T-helper 1 cell treated with Interleukin-12 subunit alpha and Interleukin-12 subunit beta and Interleukin-4 antibody, amounts not matched to agents 30 ng/mL and 1 ng/mL, for 36 hours (primary cell): ENCODE measurements at regions not wholly inside any gene's neighbourhood (a gene's known extent, or its start where the extent isn't known, plus 50 kb on each side); places are given as distances from the start of the nearest gene placed in this dataset.

Experiments
- intact Hi-C: fragments of 100-400 bp; cut with micrococcal nuclease; formaldehyde crosslinking; loops from one replicate; pipeline ENCODE4 v1.15.1; 2024

GRCh38 chr12:124388038-124388671, 93.3 kb downstream of the RFLNA start:
- intact Hi-C loops = no loop called here

- intact Hi-C loops = no loop called here
Measured at GRCh38 chr12:124387528-124387911, 92.6 kb downstream of the RFLNA start.

DNA sequence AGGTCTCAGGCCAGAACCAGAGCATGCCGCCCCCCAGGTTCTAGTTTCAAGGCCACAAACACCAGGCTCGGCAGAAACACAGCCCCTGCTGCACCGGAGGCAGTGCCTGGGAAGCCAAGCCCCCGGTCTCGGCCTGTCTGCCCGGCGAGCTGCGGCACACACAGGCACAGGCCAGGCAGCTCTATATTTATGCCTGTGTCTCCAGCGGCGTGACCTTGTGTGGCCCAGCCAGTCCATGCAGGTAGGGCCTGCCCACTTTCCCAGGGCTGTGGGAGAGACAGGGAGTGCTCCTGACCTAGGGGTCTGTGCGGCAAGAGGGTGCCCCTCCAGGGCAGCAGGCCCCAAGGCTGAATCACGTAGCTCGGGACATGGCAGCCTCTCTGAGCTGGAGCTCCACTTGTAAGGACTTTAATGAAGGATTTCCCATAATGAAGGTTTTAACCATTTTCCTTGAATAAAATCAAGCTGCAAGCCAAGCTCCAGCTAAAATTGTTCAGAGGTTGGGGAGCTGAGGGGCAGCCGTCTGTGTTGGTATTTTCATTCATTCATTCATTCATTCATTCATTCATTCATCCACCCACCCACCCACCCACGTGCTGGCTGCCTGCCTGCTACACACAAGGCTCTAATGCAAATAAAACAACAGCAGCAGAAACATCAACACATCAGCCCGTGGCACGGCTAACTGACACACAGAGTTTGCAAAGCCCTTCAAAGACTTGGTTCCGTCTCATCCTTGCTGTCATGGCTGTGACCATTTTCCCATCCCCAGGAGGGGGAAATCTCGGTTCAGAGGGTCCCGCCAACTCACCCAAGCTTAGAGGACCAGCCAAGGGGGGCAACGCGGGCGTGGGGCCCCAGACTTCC, 92.0 kb downstream of the RFLNA start:
- intact Hi-C loops = no loop called here

GRCh38 chr12:124386059-124386458, 91.2 kb downstream of the RFLNA start:
- intact Hi-C loops = no loop called here

DNA sequence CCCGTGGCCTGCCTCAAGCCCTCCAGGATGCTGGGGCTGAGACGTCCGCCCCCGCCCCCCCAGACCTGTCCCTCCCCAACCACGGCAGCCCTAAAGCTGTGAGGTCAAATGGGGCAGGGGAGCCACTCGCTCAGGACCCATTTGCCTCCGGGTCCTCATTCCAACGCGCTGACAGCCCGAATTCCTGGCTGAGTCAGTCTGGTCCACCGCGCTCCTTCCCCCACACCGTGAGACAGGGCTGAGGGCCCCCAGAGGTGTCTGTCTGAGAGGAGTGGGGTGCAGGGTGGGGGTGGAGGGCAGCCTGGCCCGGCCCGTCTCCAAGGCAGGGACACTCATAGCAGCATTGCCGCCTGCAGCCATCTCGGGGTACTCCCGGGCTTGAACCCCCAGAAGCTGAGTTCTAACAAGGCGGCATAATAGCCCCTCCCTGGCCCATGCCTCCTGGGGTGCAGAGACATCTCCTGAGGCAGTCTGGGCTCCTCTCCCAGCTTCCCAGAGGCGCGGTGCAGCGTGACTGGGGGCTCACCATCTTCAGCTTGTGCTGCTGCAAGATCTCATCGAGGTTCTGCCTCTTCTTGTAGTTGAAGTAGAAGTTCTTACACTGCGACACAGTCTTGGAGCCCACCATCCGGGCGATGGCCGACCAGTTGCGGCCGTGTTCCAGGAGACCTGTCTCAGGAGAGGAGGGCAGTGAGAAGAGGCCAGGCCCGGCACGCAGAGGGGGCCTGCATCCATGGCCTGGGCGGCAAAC, 90.5 kb downstream of the RFLNA start:
- intact Hi-C loops = no loop called here

- intact Hi-C loops = no loop called here
Measured at GRCh38 chr12:124384299-124384894, 89.5 kb downstream of the RFLNA start.

GRCh38 chr12:124383028-124383427, 88.1 kb downstream of the RFLNA start:
- intact Hi-C loops = no loop called here

DNA sequence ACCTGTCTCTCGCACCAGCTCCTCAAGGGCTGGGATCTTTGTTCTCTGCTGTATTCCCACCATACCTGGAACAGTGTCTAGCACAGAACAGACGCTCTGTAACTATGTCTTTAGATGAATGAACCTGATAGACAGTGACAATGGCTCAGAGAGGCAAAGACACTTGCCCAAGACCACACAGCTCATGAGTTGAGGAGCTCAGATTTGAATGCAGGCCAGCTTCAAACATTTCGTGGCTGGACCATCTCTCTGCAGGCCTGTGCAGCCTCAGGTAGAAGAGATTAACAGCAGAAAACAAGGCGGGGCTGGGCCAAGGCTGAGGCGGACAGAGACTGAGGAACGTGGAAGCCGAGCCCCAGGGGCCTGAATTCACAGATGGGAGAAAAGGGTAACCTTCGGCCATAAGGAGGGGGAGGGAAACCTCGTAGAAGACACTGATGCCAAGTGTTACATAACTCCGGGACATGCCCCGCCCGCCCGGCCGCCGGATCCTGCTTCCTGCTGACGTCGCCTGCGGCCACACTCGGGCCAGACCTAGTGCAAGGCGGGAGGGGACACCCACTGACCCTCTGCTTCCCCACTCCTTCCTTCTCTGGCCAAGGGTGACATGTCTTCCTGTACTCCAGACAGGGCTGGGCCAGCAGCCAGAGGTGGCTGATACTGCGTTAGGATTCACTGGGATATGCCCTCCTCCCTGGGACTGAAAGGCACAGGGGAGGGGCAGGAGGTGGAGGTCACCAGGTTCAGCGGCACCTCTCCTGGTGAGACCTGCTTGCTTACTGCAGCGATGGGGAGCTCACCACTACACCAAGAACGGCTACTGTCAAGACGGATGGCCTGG, 86.8 kb downstream of the RFLNA start:
- intact Hi-C loops = no loop called here

DNA sequence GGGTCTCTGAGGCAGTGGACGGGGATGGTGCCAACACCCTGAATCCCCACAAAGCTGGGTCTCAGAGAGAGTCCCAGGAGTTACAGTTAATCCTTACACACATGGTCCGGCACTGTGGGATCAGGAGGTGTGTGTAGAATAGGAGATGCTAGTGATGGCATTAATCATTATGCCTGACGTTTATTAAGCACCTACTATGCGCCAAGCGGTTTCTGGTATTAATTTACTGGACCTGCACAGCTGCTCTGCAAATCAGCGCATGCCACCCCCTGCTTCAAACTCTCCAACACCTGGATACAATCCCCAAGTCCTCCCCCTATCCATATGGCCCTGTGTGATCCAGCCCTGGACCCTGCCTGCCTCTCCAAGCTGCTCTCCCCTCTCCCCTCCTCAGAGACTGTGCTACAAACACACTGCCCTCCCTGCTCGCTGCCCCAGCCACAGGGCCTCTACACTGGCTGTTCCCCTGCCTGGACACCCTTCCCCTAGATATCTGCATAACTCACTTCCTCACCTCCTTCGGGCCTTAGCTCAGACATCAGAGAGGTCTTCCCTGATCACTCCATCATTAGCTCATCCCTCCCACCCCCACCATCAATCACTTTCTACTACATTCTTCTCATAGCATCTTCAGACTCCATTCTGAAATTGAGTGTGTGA, 86.0 kb downstream of the RFLNA start:
- intact Hi-C loops = no loop called here

- intact Hi-C loops = no loop called here
Measured at GRCh38 chr12:124379938-124380754, 85.3 kb downstream of the RFLNA start.

GRCh38 chr12:124379379-124379937, 84.6 kb downstream of the RFLNA start:
- intact Hi-C loops = no loop called here

DNA sequence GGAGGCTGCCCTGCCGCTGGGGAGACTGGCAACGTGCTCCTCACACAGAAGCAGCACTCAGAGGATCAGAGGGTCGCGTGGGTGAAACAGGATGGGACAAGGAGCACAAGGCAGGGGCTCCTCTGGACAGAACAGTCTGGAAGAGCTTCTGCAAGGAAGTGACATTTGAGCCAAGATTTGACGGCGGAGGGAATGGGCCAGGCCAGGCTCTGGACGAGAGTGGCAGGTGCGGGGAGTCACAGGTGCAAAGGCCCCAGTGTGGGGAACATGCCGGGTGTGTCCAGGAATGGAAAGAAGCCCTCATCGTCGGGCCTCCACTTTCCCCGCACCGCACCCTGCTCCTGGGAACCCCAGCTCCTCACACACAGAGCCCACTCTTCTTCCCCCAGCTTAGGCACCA, 84.0 kb downstream of the RFLNA start:
- intact Hi-C loops = no loop called here

GRCh38 chr12:124377981-124378509, 83.2 kb downstream of the RFLNA start:
- intact Hi-C loops = no loop called here

GRCh38 chr12:124376435-124376834, 81.5 kb downstream of the RFLNA start:
- intact Hi-C loops = no loop called here

GRCh38 chr12:124375789-124376175, 80.9 kb downstream of the RFLNA start:
- intact Hi-C loops = no loop called here

DNA sequence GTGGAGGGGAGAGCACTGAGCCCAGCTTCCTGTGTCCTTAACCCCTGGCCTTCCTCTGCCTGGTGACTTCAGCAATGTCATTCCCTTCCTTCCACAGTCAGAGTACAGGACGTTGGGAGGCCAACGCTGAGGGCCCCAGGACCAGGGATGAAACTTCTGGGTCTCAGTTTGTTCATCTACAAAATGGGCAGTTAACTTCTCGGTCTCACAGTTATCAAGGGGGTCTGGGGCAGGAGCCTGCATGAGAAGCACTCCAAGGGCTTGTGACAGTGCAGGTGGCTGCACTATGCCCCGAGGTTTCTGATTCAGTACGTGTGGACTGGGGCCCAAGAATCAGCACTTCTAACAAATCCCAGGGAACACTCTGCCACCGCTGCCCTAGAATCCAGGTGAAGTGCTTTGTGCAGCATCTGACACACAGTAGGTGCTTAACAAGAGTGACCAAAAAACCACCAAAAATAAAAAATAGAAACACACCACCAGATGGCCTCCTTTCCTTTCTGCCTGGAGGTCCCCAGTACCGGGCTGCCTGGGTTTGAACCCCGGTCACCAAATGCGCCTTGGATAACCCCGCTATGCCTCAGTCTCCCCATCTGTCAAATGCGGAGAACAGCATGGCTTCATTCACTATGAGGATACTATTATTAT, 80.4 kb downstream of the RFLNA start:
- intact Hi-C loops = no loop called here

GRCh38 chr12:124374567-124374966, 79.7 kb downstream of the RFLNA start:
- intact Hi-C loops = no loop called here

DNA sequence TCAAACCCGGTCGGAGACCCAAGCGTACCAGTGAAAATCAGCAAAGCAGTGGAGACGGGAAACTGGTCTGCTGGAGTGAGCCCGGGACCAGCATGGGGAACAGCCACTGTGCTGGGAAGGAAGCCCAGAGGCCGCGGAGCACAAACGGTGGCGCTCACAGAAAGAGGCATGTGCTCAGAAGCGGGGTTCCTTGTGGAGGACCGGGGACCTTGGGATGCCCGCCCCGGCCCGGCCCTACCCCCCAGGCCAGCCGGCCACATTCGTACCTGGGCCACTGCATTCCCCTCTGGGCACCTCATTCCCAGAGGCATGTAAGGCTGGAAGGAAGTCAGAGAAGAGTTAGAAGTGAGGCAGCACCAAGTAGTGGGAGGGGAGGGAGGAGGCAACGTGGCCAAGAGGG, 79.3 kb downstream of the RFLNA start:
- intact Hi-C loops = no loop called here
